Epithelial cell of esophagus (primary cell): ENCODE measurements at regions not wholly inside any gene's neighbourhood (a gene's known extent, or its start where the extent isn't known, plus 50 kb on each side); places are given as distances from the start of the nearest gene placed in this dataset.
A peak's percentile ranks its signal among the peaks of the same experiment; 100 is the strongest.
"Not testable (repeated sequence)": the region's sequence is repeated elsewhere in the genome, so short reads cannot be mapped to it uniquely, and the experiment has no call there.

ENCODE experiments used
- DNase-seq: peaks from one replicate; pipeline ENCODE4 v3.0.0; 2010; ENCODE audit warnings: low read depth
- H3K4me3 ChIP-seq: 2 replicates; pipeline ENCODE4 v1.5.1; 2011; ENCODE audit warnings: mild to moderate bottlenecking, low read length, control low read depth
- CTCF ChIP-seq: IDR thresholded peaks from 2 replicates; pipeline ENCODE4 v1.5.1; 2011; ENCODE audit warnings: low read depth, mild to moderate bottlenecking, low read length, control low read depth, inconsistent platforms; ENCODE audit not compliant: insufficient read depth; ENCODE audit errors: missing control alignments

GRCh38 chr12:27164330-27165040 is 79.6 kb upstream of the STK38L start:
- no peak for TF ChIP-seq CTCF
- DNase-seq: no peak
- no peak overlapping the region for H3K4me3 ChIP-seq

- not testable (repeated sequence) for H3K4me3 ChIP-seq, DNase-seq
Measured at GRCh38 chr12:27165958-27166357, 78.1 kb upstream of the STK38L start.

GRCh38 chr12:27171494-27171893 is 72.6 kb upstream of the STK38L start:
- DNase-seq, H3K4me3 ChIP-seq: not testable (repeated sequence)

GRCh38 chr12:27176765-27177164 is 67.3 kb upstream of the STK38L start:
- DNase-seq: peak; percentile 91
- TF ChIP-seq CTCF: no peak
- no peak overlapping the region for H3K4me3 ChIP-seq

- peak; percentile 90 for DNase-seq
- TF ChIP-seq CTCF: no peak
- H3K4me3 ChIP-seq: no peak overlapping the region
Measured at GRCh38 chr12:27177706-27178105, 66.4 kb upstream of the STK38L start.

GRCh38 chr12:27178255-27178654 is 65.8 kb upstream of the STK38L start:
- no peak for TF ChIP-seq CTCF
- no peak overlapping the region for H3K4me3 ChIP-seq
- no peak for DNase-seq

GRCh38 chr12:27178723-27179399 is 65.2 kb upstream of the STK38L start:
- no peak overlapping the region for H3K4me3 ChIP-seq
- no peak for TF ChIP-seq CTCF
- DNase-seq: no peak
